Heart left ventricle (tissue), 13 donors: ENCODE measurements at regions not wholly inside any gene's neighbourhood (a gene's known extent, or its start where the extent isn't known, plus 50 kb on each side); places are given as distances from the start of the nearest gene placed in this dataset.

Experiments used
- CTCF ChIP-seq, 12 donors: fragments of 200-600 bp; sonication (generic) in 4 of 12; IDR thresholded peaks; one replicate each; pipeline versions ENCODE4 v1.5.0 to v1.8.0; 2018 to 2022; ENCODE audit warnings: antibody characterized with exemption in 12 of 12, mild to moderate bottlenecking in 5 of 12
- POLR2A ChIP-seq, 2 donors: fragments of 450-650 bp; IDR thresholded peaks; one replicate each; pipeline ENCODE4 v1.6.1; 2017; ENCODE audit warnings: antibody characterized with exemption in 2 of 2, mild to moderate bottlenecking in 2 of 2, moderate library complexity in 2 of 2
- donor health status: ischemic (EF 13 %, LVEDD 7.1; RV severe dilation, severe dysfunction).
- donor health status: DM: no; HTN: yes; CAD: no.
- donor health status: DM: no; HTN: no; CAD: no.
- donor health status: ischemic (EF 25% LVEDD 6.9; RV normal size, moderate dysfunction).
- donor health status: ischemic (EF 25% LVEDD 5.7; RV mildly dilated, moderate dysfunction).
- donor health status: ischemic (EF 35%, LVEDD 5.7; RV mildly dilated, moderate dysfunction).
- donor health status: nonischemic (EF 11% LVEDD 7.7; RV severe dilation, severe dysfunction).
- donor health status: DM: yes; HTN: yes; CAD: no.
- donor health status: PGD.
- donor health status: ischemic (EF 29% LVEDD 5.4; RV normal size, mild dysfunction).
- donor health status: nonischemic (EF 23%, LVEDD 6.1; RV moderate dilation, normal function).

DNA sequence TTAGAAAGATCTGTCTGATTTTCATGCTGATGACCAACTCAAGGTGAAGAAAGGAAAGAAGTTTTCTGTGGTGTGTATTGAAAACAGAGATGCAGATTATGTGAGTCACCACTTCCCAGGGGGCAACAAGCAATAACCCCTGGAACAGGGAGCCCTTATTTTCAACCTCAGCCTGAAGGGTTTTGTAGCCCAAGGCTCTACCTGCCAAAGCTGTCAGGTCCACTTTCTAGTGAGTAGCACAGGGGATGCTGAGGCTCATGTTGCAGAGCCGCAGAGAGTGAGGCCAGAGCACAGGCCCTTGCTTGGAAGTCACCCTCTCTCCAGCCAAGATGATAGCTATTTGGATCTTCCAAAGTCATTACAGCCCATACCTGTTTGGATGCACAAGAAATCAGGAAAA, 152.2 kb upstream of the SLC24A5 start:
- TF ChIP-seq CTCF (IDR thresholded peaks at IDR 0.05) (no peak), POLR2A (IDR thresholded peaks at IDR 0.05) (no peak)
